HCT116 (cell line): ENCODE measurements at regions not wholly inside any gene's neighbourhood (a gene's known extent, or its start where the extent isn't known, plus 50 kb on each side); places are given as distances from the start of the nearest gene placed in this dataset.

Experiments
- ATAC-seq: fragments of 200-7000 bp; cut with Tn5 transposase; 2 replicates; pipeline ENCODE4 v1.9.1; 2020; ENCODE audit warnings: mild to moderate bottlenecking, moderate library complexity
- BruUV-seq: library from RNA; stranded (reverse); fragments of 400-500 nt; replicated peaks from 2 replicates; lab custom pipeline; 2021; lab: Mats Ljungman, UMichigan
- CTCF ChIA-PET: fragments of 300-600 bp; sonication (Branson Sonifier 250); formaldehyde crosslinking; loops from one replicate; lab custom pipeline; 2021; ENCODE audit warnings: antibody characterized with exemption; lab: Charles Lee
- POLR2A ChIA-PET: fragments of 300-600, 350-600 bp; sonication (Branson Sonifier 250); formaldehyde crosslinking; loops from one replicate; lab custom pipeline; 2021; ENCODE audit warnings: antibody characterized with exemption; lab: Charles Lee
- RAD21 ChIA-PET, 2 experiments: fragments of 300-600 bp; sonication (Branson Sonifier 250); formaldehyde crosslinking; loops; one replicate each; lab custom pipeline; 2023; ENCODE audit warnings: low total read pairs in 2 of 2; ENCODE audit not compliant: uncharacterized antibody in 2 of 2, unreplicated experiment in 2 of 2, low non-redundant PET in 1 of 2; lab: Charles Lee
- DNase-seq: peaks from one replicate; pipeline ENCODE4 v3.0.0-alpha.2; 2010; ENCODE audit warnings: low read depth, low spot score
- H2AFZ ChIP-seq: fragments of 200-600 bp; shearing (Covaris generic), sonication (generic); 2 replicates; pipeline ENCODE4 v1.6.1; 2017; ENCODE audit warnings: low read depth, mixed run types, mixed read lengths, antibody characterized with exemption, low read length; ENCODE audit not compliant: poor library complexity, severe bottlenecking
- H3K27ac ChIP-seq: 2 replicates; pipeline ENCODE4 v1.5.1; 2012; ENCODE audit warnings: low read depth, low read length
- H3K27me3 ChIP-seq: fragments of 200-600 bp; sonication (generic); 2 replicates; pipeline ENCODE4 v1.6.1; 2016; ENCODE audit warnings: mixed run types, low read length, mixed read lengths; ENCODE audit not compliant: insufficient read depth
- H3K36me3 ChIP-seq, 2 experiments: fragments of 200-500 bp in 1 of 2; fragments of 200-600 bp in 1 of 2; sonication (Bioruptor generic) in 1 of 2; sonication (generic) in 1 of 2; 2 replicates each; pipeline versions ENCODE4 v1.5.1 to v1.6.1; 2014 to 2016; ENCODE audit warnings: low read length in 2 of 2, inconsistent platforms in 1 of 2, mixed read lengths in 1 of 2, mixed run types in 1 of 2; ENCODE audit not compliant: insufficient read depth in 2 of 2, control insufficient read depth in 1 of 2
- H3K4me1 ChIP-seq, 2 experiments: fragments of 200-600 bp in 1 of 2; sonication (generic) in 1 of 2; 2 replicates each; pipeline versions ENCODE4 v1.5.1 to v1.6.1; 2012 to 2017; ENCODE audit warnings: low read length in 2 of 2, inconsistent platforms in 1 of 2, mild to moderate bottlenecking in 1 of 2, mixed read lengths in 1 of 2, mixed run types in 1 of 2, moderate library complexity in 1 of 2; ENCODE audit not compliant: insufficient read depth in 2 of 2, control insufficient read depth in 1 of 2
- H3K4me2 ChIP-seq: fragments of 200-600 bp; sonication (generic); 2 replicates; pipeline ENCODE4 v1.6.1; 2017; ENCODE audit warnings: mixed run types, low read length, mixed read lengths
- H3K4me3 ChIP-seq, 2 experiments: fragments of 200-600 bp in 1 of 2; sonication (generic) in 1 of 2; replicated peaks in 1 of 2; 2 replicates each; pipeline ENCODE4 v1.5.1; 2011 to 2016; ENCODE audit warnings: low read length in 2 of 2, control low read depth in 1 of 2, low read depth in 1 of 2, mild to moderate bottlenecking in 1 of 2, mixed read lengths in 1 of 2, mixed run types in 1 of 2
- H3K79me2 ChIP-seq: fragments of 200-600 bp; sonication (generic); 2 replicates; pipeline ENCODE4 v1.6.1; 2017; ENCODE audit warnings: mild to moderate bottlenecking, mixed run types, low read length, moderate library complexity, mixed read lengths; ENCODE audit not compliant: insufficient read depth
- H3K9ac ChIP-seq: fragments of 200-600 bp; sonication (generic); 2 replicates; pipeline ENCODE4 v1.6.1; 2016; ENCODE audit warnings: low read length, mixed read lengths
- H3K9me2 ChIP-seq: fragments of 200-600 bp; sonication (generic), shearing (Covaris generic); 2 replicates; pipeline ENCODE4 v1.6.1; 2017; ENCODE audit warnings: mixed run types, mild to moderate bottlenecking, moderate library complexity; ENCODE audit not compliant: insufficient read depth
- H3K9me3 ChIP-seq, 2 experiments: fragments of 200-500 bp in 1 of 2; fragments of 200-600 bp in 1 of 2; sonication (Bioruptor generic) in 1 of 2; sonication (generic) in 1 of 2; 2 replicates each; pipeline ENCODE4 v1.6.1; 2014 to 2017; ENCODE audit warnings: low read length in 2 of 2, mixed read lengths in 2 of 2, inconsistent platforms in 1 of 2, low read depth in 1 of 2, mild to moderate bottlenecking in 1 of 2, mixed run types in 1 of 2, moderate library complexity in 1 of 2; ENCODE audit not compliant: control insufficient read depth in 1 of 2, insufficient read depth in 1 of 2
- H4K20me1 ChIP-seq: fragments of 200-600 bp; sonication (generic), shearing (Covaris generic); 2 replicates; pipeline ENCODE4 v1.6.1; 2017; ENCODE audit warnings: mixed run types, mild to moderate bottlenecking, moderate library complexity; ENCODE audit not compliant: insufficient read depth
- CEBPB ChIP-seq: IDR thresholded peaks from 2 replicates; pipeline ENCODE4 v1.6.1; 2012; ENCODE audit warnings: low read depth
- ELF1 ChIP-seq: IDR thresholded peaks from 2 replicates; pipeline ENCODE4 v1.6.1; 2012; ENCODE audit warnings: low read depth, borderline replicate concordance
- EZH2 ChIP-seq: fragments of 200-600 bp; sonication (generic); IDR thresholded peaks from 2 replicates; pipeline ENCODE4 v1.6.1; 2017; ENCODE audit warnings: antibody characterized with exemption, mixed run types
- FOSL1 ChIP-seq: IDR thresholded peaks from 2 replicates; pipeline ENCODE4 v1.6.1; 2012; ENCODE audit warnings: low read depth
- JUND ChIP-seq: IDR thresholded peaks from 2 replicates; pipeline ENCODE4 v1.6.1; 2012
- POLR2A ChIP-seq: IDR thresholded peaks from 2 replicates; pipeline ENCODE4 v1.7.0; 2011; ENCODE audit warnings: borderline replicate concordance; ENCODE audit not compliant: insufficient read depth, insufficient read length; ENCODE audit errors: extremely low read depth
- POLR2AphosphoS5 ChIP-seq: IDR thresholded peaks from 2 replicates; pipeline ENCODE4 v1.6.1; 2011; ENCODE audit warnings: mild to moderate bottlenecking, low read depth, low read length, moderate library complexity
- RAD21 ChIP-seq: IDR thresholded peaks from 2 replicates; pipeline ENCODE4 v1.6.1; 2012; ENCODE audit warnings: low read depth, mild to moderate bottlenecking
- SIN3A ChIP-seq: IDR thresholded peaks from 2 replicates; pipeline ENCODE4 v1.6.1; 2012; ENCODE audit warnings: low read depth
- TCF7L2 ChIP-seq: IDR thresholded peaks from 2 replicates; pipeline ENCODE4 v1.7.0; 2011; ENCODE audit warnings: borderline replicate concordance, inconsistent platforms; ENCODE audit not compliant: insufficient read depth, insufficient read length; ENCODE audit errors: extremely low read depth
- ZFX ChIP-seq: fragments of 450-650 bp; IDR thresholded peaks from 2 replicates; pipeline ENCODE4 v1.6.1; 2017
- ZNF274 ChIP-seq: fragments of 200-500 bp; sonication (Bioruptor generic); IDR thresholded peaks from 2 replicates; pipeline ENCODE4 v1.6.1; 2014; ENCODE audit warnings: mild to moderate bottlenecking, low read depth, low read length, inconsistent platforms
- intact Hi-C: fragments of 100-400 bp; cut with micrococcal nuclease; formaldehyde crosslinking; loops from 2 replicates; pipeline ENCODE4 v1.10.0; 2022
- TF ChIP-seq, protein P1 (sequence below): IDR thresholded peaks from 2 replicates; pipeline ENCODE4 v1.6.1; 2012
- TF ChIP-seq, protein P2 (sequence below): IDR thresholded peaks from 2 replicates; pipeline ENCODE4 v1.6.1; 2011; ENCODE audit warnings: mild to moderate bottlenecking, low read length, moderate library complexity; ENCODE audit not compliant: insufficient replicate concordance; ENCODE audit errors: extremely low read depth
- TF ChIP-seq, protein P3 (sequence below): IDR thresholded peaks from 2 replicates; pipeline ENCODE4 v1.6.1; 2012
- TF ChIP-seq, protein P4 (sequence below), 3 experiments: fragments of 200-600 bp in 1 of 3; sonication (generic) in 1 of 3; IDR thresholded peaks in 2 of 3; conservative IDR thresholded peaks in 1 of 3; 2 replicates each; pipeline ENCODE4 v1.5.1; 2012 to 2017; ENCODE audit warnings: low read depth in 2 of 3, low read length in 2 of 3, antibody characterized with exemption in 1 of 3, borderline replicate concordance in 1 of 3, control low read depth in 1 of 3, mild to moderate bottlenecking in 1 of 3, mixed read lengths in 1 of 3, mixed run types in 1 of 3, moderate library complexity in 1 of 3; ENCODE audit not compliant: insufficient read depth in 1 of 3

DNA sequence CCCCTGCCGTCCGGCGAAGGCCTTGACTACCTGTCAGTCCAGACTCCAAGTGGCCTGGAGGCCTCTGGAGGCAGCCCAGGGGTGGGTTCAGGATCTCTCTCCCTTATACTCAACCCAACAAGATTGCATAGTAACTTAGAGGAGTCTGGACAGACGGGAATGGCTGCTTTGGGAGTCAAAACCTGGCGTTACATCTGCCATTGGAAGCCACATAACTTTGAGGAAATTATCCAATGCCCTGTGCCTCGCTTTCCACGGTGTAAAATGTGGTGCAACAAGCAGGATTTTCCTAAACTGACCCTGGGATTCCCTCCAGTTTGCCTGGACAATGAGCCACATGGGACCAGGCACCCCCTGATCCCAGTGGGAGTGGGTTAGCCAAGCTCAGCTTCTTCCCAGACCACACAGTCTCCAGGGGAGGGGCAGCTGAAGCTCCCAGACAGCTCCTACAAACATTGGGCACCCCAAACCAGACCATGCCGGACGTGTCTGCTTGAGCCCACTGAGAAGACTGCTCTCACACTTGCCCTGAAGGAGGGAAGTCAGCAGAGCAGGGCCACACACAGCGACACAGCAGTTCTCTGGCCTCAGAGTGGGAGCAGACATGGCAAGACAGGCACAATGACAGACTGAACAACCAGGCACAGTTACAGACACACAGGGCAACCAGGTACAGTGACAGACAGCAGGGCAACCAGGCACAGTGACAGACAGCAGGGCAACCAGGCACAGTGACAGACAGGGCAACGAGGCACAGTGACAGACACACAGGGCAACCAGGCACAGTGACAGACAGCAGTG, 65.6 kb upstream of the RAB6C start:
- Histone ChIP-seq H3K9ac (no peak overlapping the region), H3K4me2 (no peak overlapping the region)
- no peak for TF ChIP-seq CEBPB
- TF ChIP-seq POLR2A: no peak
- TF ChIP-seq, protein P1, sequence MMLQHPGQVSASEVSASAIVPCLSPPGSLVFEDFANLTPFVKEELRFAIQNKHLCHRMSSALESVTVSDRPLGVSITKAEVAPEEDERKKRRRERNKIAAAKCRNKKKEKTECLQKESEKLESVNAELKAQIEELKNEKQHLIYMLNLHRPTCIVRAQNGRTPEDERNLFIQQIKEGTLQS: no peak
- TF ChIP-seq RAD21: no peak
- no peak for TF ChIP-seq JUND
- TF ChIP-seq, protein P2, sequence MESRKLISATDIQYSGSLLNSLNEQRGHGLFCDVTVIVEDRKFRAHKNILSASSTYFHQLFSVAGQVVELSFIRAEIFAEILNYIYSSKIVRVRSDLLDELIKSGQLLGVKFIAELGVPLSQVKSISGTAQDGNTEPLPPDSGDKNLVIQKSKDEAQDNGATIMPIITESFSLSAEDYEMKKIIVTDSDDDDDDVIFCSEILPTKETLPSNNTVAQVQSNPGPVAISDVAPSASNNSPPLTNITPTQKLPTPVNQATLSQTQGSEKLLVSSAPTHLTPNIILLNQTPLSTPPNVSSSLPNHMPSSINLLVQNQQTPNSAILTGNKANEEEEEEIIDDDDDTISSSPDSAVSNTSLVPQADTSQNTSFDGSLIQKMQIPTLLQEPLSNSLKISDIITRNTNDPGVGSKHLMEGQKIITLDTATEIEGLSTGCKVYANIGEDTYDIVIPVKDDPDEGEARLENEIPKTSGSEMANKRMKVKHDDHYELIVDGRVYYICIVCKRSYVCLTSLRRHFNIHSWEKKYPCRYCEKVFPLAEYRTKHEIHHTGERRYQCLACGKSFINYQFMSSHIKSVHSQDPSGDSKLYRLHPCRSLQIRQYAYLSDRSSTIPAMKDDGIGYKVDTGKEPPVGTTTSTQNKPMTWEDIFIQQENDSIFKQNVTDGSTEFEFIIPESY: no peak
- no peak for TF ChIP-seq ELF1
- TF ChIP-seq, protein P3, sequence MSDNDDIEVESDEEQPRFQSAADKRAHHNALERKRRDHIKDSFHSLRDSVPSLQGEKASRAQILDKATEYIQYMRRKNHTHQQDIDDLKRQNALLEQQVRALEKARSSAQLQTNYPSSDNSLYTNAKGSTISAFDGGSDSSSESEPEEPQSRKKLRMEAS: no peak
- TF ChIP-seq EZH2: no peak
- TF ChIP-seq ZNF274: no peak
- no peak for TF ChIP-seq POLR2AphosphoS5
- TF ChIP-seq TCF7L2: no peak
- TF ChIP-seq SIN3A: no peak
- TF ChIP-seq, protein P4, sequence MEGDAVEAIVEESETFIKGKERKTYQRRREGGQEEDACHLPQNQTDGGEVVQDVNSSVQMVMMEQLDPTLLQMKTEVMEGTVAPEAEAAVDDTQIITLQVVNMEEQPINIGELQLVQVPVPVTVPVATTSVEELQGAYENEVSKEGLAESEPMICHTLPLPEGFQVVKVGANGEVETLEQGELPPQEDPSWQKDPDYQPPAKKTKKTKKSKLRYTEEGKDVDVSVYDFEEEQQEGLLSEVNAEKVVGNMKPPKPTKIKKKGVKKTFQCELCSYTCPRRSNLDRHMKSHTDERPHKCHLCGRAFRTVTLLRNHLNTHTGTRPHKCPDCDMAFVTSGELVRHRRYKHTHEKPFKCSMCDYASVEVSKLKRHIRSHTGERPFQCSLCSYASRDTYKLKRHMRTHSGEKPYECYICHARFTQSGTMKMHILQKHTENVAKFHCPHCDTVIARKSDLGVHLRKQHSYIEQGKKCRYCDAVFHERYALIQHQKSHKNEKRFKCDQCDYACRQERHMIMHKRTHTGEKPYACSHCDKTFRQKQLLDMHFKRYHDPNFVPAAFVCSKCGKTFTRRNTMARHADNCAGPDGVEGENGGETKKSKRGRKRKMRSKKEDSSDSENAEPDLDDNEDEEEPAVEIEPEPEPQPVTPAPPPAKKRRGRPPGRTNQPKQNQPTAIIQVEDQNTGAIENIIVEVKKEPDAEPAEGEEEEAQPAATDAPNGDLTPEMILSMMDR (IDR thresholded peaks at IDR 0.05 in 2 of 3, conservative IDR thresholded peaks at IDR 0.05 in 1 of 3; ENCODE audit: borderline replicate concordance in 1 of 3, insufficient read depth in 1 of 3, low read depth in 2 of 3, low read length in 2 of 3): no peak
- no peak for TF ChIP-seq ZFX
- no peak for TF ChIP-seq FOSL1
- TF ChIP-seq, all 23 proteins: peak for 0
- Histone ChIP-seq H3K9me2 (no peaks in the 10 kb centered on the region), H3K27ac (no peak overlapping the region; the same call in 1 of the 2 replicates), H2AFZ (no peak overlapping the region), H3K36me3 (no peaks in the 10 kb centered on the region), H4K20me1 (no peaks in the 10 kb centered on the region), H3K27me3 (no peaks in the 10 kb centered on the region), H3K79me2 (no peaks in the 10 kb centered on the region), H3K9me3 (no peaks in the 10 kb centered on the region; a peak in 1 of 4 replicates), H3K4me1 (no peaks in the 10 kb centered on the region), H3K4me3 (no peak overlapping the region)
- DNase-seq: no peak
- intact Hi-C loops: no loop called here
- ChIA-PET RAD21 (no interaction called here), CTCF (no interaction called here), POLR2A (no interaction called here)
- ATAC-seq: no peak
- no TSS peak for BruUV-seq
